ENCODE measurements at regions not wholly inside any gene's neighbourhood (a gene's known extent, or its start where the extent isn't known, plus 50 kb on each side); places are given as distances from the start of the nearest gene placed in this dataset.

DNA sequence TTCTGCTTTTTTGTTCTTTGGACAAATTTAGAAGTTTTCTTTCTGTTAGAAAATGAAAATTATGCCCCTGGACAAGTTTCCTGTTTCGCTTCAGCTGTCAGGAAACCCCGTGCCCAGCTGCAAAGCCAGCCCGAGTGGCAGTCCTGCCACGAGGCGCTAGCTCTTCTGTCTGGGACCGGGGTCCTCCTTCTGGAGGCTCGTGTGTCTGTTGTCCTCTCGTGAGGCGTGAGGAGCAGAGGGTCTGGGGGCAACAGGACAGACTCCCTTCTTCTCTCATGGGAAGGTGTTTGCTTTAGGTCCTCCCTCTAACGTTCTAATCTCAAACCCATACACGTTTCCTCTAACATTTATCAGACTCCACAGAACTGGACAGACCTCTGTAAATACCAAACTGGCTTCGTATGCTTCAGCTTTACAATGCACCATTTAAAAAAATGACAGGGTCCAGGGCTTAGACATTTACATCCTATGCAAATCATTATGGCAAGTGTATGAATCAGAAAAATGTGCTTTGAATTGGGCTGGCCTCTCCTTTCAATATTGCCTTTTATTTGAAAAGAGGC lies 184.5 kb upstream of the SHH start:
- no peak for DNase-seq (ENCODE audit: low spot score)
- H4K8ac ChIP-seq (ENCODE audit: low read depth, low read length) = no peak overlapping the region
- no CpG with 5 or more reads among the region's 12 CpGs for WGBS, 2 donors (ENCODE audit: extremely low coverage in 2 of 2, insufficient read length in 2 of 2, insufficient replicate concordance in 1 of 2)

DNA sequence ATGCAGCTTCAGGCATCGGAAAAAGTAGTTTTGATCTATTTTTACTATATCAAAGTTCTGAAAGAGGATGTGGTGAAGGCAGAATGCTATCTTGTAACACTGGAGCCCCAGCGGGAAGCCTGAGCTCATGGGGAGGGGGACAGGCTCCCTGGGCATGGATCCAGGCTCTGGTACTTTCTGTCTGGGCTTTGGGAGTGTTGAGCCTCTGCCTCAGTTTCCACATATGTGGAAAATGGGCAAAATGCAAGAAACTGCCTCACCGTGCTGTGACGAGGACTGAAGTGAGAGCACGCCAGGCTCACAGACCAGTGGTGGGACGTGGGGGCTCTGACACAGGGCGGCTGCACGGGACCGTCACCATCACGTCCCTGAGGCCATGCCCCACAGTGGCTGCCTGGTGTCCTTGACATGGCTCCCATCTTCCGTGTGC lies 182.9 kb upstream of the SHH start:
- Histone ChIP-seq H4K91ac (ENCODE audit: low read depth, low read length, poor library complexity) (no peak overlapping the region), H3K4ac (ENCODE audit: low read length) (no peak overlapping the region), H3K36me3 (replicated peaks in 1 of 2; ENCODE audit: control insufficient read depth in 2 of 2, insufficient read depth in 2 of 2, low read length in 2 of 2) (no peaks in the 10 kb centered on the region), H2AK5ac (ENCODE audit: low read depth, low read length) (peak overlapping the region; percentile 84), H3K4me2 (ENCODE audit: insufficient read depth, low read length, poor library complexity, severe bottlenecking) (no peak overlapping the region), H3K4me1 (ENCODE audit: control insufficient read depth in 2 of 2, insufficient read depth in 1 of 2, low read depth in 1 of 2, low read length in 2 of 2) (no peaks in the 10 kb centered on the region), H2BK15ac (ENCODE audit: low read length) (no peak overlapping the region), H3K9ac (ENCODE audit: low read depth, low read length, poor library complexity) (no peak overlapping the region), H3K9me3 (replicated peaks in 1 of 2; ENCODE audit: control insufficient read depth in 2 of 2, insufficient read depth in 1 of 2, low read depth in 1 of 2, low read length in 2 of 2) (peaks cover 0 to 2% of the 10 kb centered on the region in 2 donors), H3K27me3 (ENCODE audit: control insufficient read depth in 3 of 3, insufficient read depth in 3 of 3, low read depth in 1 of 3, low read length in 3 of 3) (peaks cover 0 to 10% (median 0%) of the 10 kb centered on the region in 3 experiments), H2BK120ac (ENCODE audit: low read depth, low read length) (no peak overlapping the region), H3K14ac (ENCODE audit: low read length) (no peak overlapping the region), H2BK5ac (ENCODE audit: low read length) (no peak overlapping the region), H4K8ac (ENCODE audit: low read depth, low read length) (no peak overlapping the region), H2AFZ (ENCODE audit: low read length) (no peak overlapping the region), H3K27ac (replicated peaks; ENCODE audit: low read length) (no peak overlapping the region), H2BK12ac (ENCODE audit: low read length) (peak overlapping the region; percentile 89), H3K18ac (ENCODE audit: low read length) (peak overlapping the region; percentile 76), H3K4me3 (ENCODE audit: low read length in 2 of 2) (no peak overlapping the region), H3K23ac (ENCODE audit: low read depth, low read length, poor library complexity) (peak overlapping the region; percentile 83), H3K79me1 (ENCODE audit: low read depth, low read length) (peaks cover 3% of the 10 kb centered on the region)
- WGBS, 2 donors (ENCODE audit: extremely low coverage in 2 of 2, insufficient read length in 2 of 2, insufficient replicate concordance in 1 of 2) = no CpG with 5 or more reads among the region's 11 CpGs
- DNase-seq (ENCODE audit: low spot score) = no peak

More for the DNA sequence above, 184.5 kb upstream of the SHH start:
- no peak overlapping the region for H3K23ac ChIP-seq (ENCODE audit: low read depth, low read length, poor library complexity)
- H3K27ac ChIP-seq (replicated peaks; ENCODE audit: low read length) = no peak overlapping the region
- H3K27me3 ChIP-seq (ENCODE audit: control insufficient read depth in 3 of 3, insufficient read depth in 3 of 3, low read depth in 1 of 3, low read length in 3 of 3) = peaks cover 0 to 10% (median 0%) of the 10 kb centered on the region in 3 experiments
- H2AFZ ChIP-seq (ENCODE audit: low read length) = no peak overlapping the region
- no peak overlapping the region for H3K4me2 ChIP-seq (ENCODE audit: insufficient read depth, low read length, poor library complexity, severe bottlenecking)
- no peaks in the 10 kb centered on the region for H3K4me1 ChIP-seq (ENCODE audit: control insufficient read depth in 2 of 2, insufficient read depth in 1 of 2, low read depth in 1 of 2, low read length in 2 of 2)
- H3K18ac ChIP-seq (ENCODE audit: low read length) = no peak overlapping the region
- H2BK5ac ChIP-seq (ENCODE audit: low read length) = no peak overlapping the region
- no peak overlapping the region for H3K4ac ChIP-seq (ENCODE audit: low read length)
- H3K36me3 ChIP-seq (replicated peaks in 1 of 2; ENCODE audit: control insufficient read depth in 2 of 2, insufficient read depth in 2 of 2, low read length in 2 of 2) = no peaks in the 10 kb centered on the region
- peaks cover 5% of the 10 kb centered on the region for H3K79me1 ChIP-seq (ENCODE audit: low read depth, low read length)
- no peak overlapping the region for H3K14ac ChIP-seq (ENCODE audit: low read length)
- no peak overlapping the region for H2BK120ac ChIP-seq (ENCODE audit: low read depth, low read length)
- H3K9me3 ChIP-seq (replicated peaks in 1 of 2; ENCODE audit: control insufficient read depth in 2 of 2, insufficient read depth in 1 of 2, low read depth in 1 of 2, low read length in 2 of 2) = no peaks in the 10 kb centered on the region
- H3K4me3 ChIP-seq (ENCODE audit: low read length in 2 of 2) = no peak overlapping the region
- H4K91ac ChIP-seq (ENCODE audit: low read depth, low read length, poor library complexity) = no peak overlapping the region
- H2BK15ac ChIP-seq (ENCODE audit: low read length) = no peak overlapping the region
- H2BK12ac ChIP-seq (ENCODE audit: low read length) = no peak overlapping the region
- H3K9ac ChIP-seq (ENCODE audit: low read depth, low read length, poor library complexity) = no peak overlapping the region
- H2AK5ac ChIP-seq (ENCODE audit: low read depth, low read length) = no peak overlapping the region

- Histone ChIP-seq H3K4me1 (ENCODE audit: control insufficient read depth in 2 of 2, insufficient read depth in 1 of 2, low read depth in 1 of 2, low read length in 2 of 2) (no peaks in the 10 kb centered on the region), H3K27me3 (ENCODE audit: control insufficient read depth in 3 of 3, insufficient read depth in 3 of 3, low read depth in 1 of 3, low read length in 3 of 3) (peaks cover 0 to 10% (median 0%) of the 10 kb centered on the region in 3 experiments), H2BK12ac (ENCODE audit: low read length) (no peak overlapping the region), H3K27ac (replicated peaks; ENCODE audit: low read length) (no peak overlapping the region), H2AK5ac (ENCODE audit: low read depth, low read length) (peak overlapping the region; percentile 63), H3K9me3 (replicated peaks in 1 of 2; ENCODE audit: control insufficient read depth in 2 of 2, insufficient read depth in 1 of 2, low read depth in 1 of 2, low read length in 2 of 2) (peaks cover 0 to 2% of the 10 kb centered on the region in 2 donors), H4K91ac (ENCODE audit: low read depth, low read length, poor library complexity) (no peak overlapping the region), H2BK15ac (ENCODE audit: low read length) (peak overlapping the region; percentile 85), H2BK5ac (ENCODE audit: low read length) (no peak overlapping the region), H3K4ac (ENCODE audit: low read length) (no peak overlapping the region), H2BK120ac (ENCODE audit: low read depth, low read length) (peak overlapping the region; percentile 31), H3K9ac (ENCODE audit: low read depth, low read length, poor library complexity) (peak overlapping the region; percentile 60), H3K4me3 (ENCODE audit: low read length in 2 of 2) (no peak overlapping the region), H3K23ac (ENCODE audit: low read depth, low read length, poor library complexity) (peak overlapping the region; percentile 65), H3K18ac (ENCODE audit: low read length) (peak overlapping the region; percentile 71), H4K8ac (ENCODE audit: low read depth, low read length) (no peak overlapping the region), H3K79me1 (ENCODE audit: low read depth, low read length) (peaks cover 3% of the 10 kb centered on the region), H3K36me3 (replicated peaks in 1 of 2; ENCODE audit: control insufficient read depth in 2 of 2, insufficient read depth in 2 of 2, low read length in 2 of 2) (no peaks in the 10 kb centered on the region), H2AFZ (ENCODE audit: low read length) (no peak overlapping the region), H3K14ac (ENCODE audit: low read length) (no peak overlapping the region), H3K4me2 (ENCODE audit: insufficient read depth, low read length, poor library complexity, severe bottlenecking) (no peak overlapping the region)
- DNase-seq (ENCODE audit: low spot score) = no peak
- no CpG with 5 or more reads among the region's 6 CpGs for WGBS, 2 donors (ENCODE audit: extremely low coverage in 2 of 2, insufficient read length in 2 of 2, insufficient replicate concordance in 1 of 2)
Measured at GRCh38 chr7:155994279-155994811, 182.1 kb upstream of the SHH start.

DNA sequence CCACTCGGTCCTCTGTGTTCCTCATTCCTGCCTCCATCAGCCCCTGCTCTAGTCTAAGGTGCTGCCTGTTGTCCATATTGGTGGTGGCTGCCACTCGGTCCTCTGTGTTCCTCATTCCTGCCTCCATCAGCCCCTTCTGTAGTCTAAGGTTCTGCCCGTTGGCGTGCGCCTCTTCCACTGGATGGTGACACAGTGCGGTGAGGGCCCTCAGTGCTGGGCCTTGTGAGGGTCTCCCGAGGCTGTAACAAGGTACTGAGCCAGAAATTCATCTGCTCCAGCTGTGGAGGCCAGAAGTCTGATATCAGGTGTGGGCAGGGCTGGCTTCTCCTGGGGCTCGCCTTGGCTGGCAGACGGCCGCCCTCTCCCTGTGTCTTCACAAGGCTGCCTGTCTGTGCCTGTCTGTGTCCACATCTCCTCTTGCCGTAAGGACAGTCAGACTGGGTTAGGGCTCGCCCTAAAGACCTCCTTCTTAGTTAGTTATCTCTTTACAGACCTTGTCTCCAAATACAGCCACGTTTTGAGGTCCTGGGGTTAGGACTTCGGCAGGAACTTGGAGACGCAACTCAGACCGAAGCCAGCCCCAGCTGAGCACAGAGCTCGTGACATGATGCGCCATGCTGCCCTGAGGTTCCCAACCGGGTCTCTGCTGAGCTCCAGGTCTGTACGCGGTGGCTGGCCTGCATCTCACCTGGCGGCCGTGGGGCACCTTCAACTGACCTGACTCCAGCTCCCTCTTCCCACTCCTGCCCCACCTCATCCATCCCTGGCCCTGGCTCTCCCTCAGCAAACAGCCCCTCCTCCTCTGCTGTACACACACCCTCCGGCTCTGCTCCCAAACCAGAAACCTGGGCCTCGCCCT lies 181.4 kb upstream of the SHH start:
- no peak for DNase-seq (ENCODE audit: low spot score)
- Histone ChIP-seq H2AK5ac (ENCODE audit: low read depth, low read length) (peak overlapping the region; percentile 63), H2BK5ac (ENCODE audit: low read length) (peak overlapping the region; percentile 56), H3K4me2 (ENCODE audit: insufficient read depth, low read length, poor library complexity, severe bottlenecking) (no peak overlapping the region), H3K36me3 (replicated peaks in 1 of 2; ENCODE audit: control insufficient read depth in 2 of 2, insufficient read depth in 2 of 2, low read length in 2 of 2) (no peaks in the 10 kb centered on the region), H2BK12ac (ENCODE audit: low read length) (peak overlapping the region; percentile 46), H4K8ac (ENCODE audit: low read depth, low read length) (no peak overlapping the region), H3K14ac (ENCODE audit: low read length) (peak overlapping the region; percentile 56), H3K4ac (ENCODE audit: low read length) (no peak overlapping the region), H2BK120ac (ENCODE audit: low read depth, low read length) (peak overlapping the region; percentile 31), H3K23ac (ENCODE audit: low read depth, low read length, poor library complexity) (peak overlapping the region; percentile 92), H2BK15ac (ENCODE audit: low read length) (peak overlapping the region; percentile 85), H4K91ac (ENCODE audit: low read depth, low read length, poor library complexity) (no peak overlapping the region), H3K9me3 (replicated peaks in 1 of 2; ENCODE audit: control insufficient read depth in 2 of 2, insufficient read depth in 1 of 2, low read depth in 1 of 2, low read length in 2 of 2) (peaks cover 0 to 2% of the 10 kb centered on the region in 2 donors), H3K4me3 (ENCODE audit: low read length in 2 of 2) (no peak overlapping the region), H2AFZ (ENCODE audit: low read length) (no peak overlapping the region), H3K9ac (ENCODE audit: low read depth, low read length, poor library complexity) (no peak overlapping the region), H3K27me3 (ENCODE audit: control insufficient read depth in 3 of 3, insufficient read depth in 3 of 3, low read depth in 1 of 3, low read length in 3 of 3) (peaks cover 0 to 10% (median 0%) of the 10 kb centered on the region in 3 experiments), H3K79me1 (ENCODE audit: low read depth, low read length) (peaks cover 2% of the 10 kb centered on the region), H3K27ac (replicated peaks; ENCODE audit: low read length) (no peak overlapping the region), H3K4me1 (ENCODE audit: control insufficient read depth in 2 of 2, insufficient read depth in 1 of 2, low read depth in 1 of 2, low read length in 2 of 2) (peaks cover 0 to 1% of the 10 kb centered on the region in 2 donors), H3K18ac (ENCODE audit: low read length) (peak overlapping the region; percentile 81)
- no CpG with 5 or more reads among the region's 25 CpGs for whole genome bisulfite sequencing, 2 donors (ENCODE audit: extremely low coverage in 2 of 2, insufficient read length in 2 of 2, insufficient replicate concordance in 1 of 2)
